Neural progenitor cell (in vitro differentiated cells): ENCODE measurements at regions not wholly inside any gene's neighbourhood (a gene's known extent, or its start where the extent isn't known, plus 50 kb on each side); places are given as distances from the start of the nearest gene placed in this dataset.

Experiments used
- CTCF ChIP-seq: fragments of 200-600 bp; sonication (generic); IDR thresholded peaks from 2 replicates; pipeline ENCODE4 v1.5.1; 2017; ENCODE audit warnings: antibody characterized with exemption, mild to moderate bottlenecking
- EZH2 ChIP-seq: fragments of 200-600 bp; sonication (generic); IDR thresholded peaks from 2 replicates; pipeline ENCODE4 v1.6.1; 2017; ENCODE audit warnings: antibody characterized with exemption, mild to moderate bottlenecking, moderate library complexity
- EZH2phosphoT487 ChIP-seq: fragments of 200-600 bp; sonication (generic); IDR thresholded peaks from 2 replicates; pipeline ENCODE4 v1.6.1; 2017; ENCODE audit warnings: antibody characterized with exemption

DNA sequence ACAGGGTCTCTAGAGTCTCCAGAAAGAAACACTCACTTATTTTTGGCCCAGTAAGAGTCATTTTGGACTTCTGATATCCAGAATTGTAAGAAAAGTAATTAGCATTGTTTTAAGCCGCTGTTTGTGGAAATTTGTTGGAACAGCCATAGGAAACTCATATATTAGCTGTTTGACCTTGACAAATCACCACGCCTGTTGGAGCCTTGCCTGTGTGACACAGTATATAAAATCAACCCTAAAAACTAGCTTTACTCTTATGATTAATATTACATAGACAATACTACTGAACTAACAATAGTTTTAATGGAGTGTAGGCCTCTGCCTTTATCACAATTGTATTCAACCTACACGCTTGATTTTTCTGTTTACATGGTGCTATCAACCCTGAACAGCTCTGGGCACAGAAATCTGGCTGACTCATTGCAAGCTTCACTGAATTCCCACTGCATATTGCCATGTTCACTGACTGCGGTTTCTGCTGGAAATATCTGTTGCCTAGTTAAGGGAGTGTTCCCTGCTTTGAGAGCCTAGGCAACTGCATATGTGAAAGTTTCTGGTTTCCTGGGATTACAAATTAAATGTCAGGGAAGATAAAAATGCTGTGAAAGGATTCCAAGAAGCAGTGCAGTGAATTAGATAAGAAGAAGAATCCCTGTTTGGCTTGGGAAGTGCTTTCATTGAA lies 419.5 kb upstream of the DEPDC1 start:
- TF ChIP-seq CTCF (no peak), EZH2 (no peak), EZH2phosphoT487 (no peak)
